ENCODE measurements at regions not wholly inside any gene's neighbourhood (a gene's known extent, or its start where the extent isn't known, plus 50 kb on each side); places are given as distances from the start of the nearest gene placed in this dataset.

DNA sequence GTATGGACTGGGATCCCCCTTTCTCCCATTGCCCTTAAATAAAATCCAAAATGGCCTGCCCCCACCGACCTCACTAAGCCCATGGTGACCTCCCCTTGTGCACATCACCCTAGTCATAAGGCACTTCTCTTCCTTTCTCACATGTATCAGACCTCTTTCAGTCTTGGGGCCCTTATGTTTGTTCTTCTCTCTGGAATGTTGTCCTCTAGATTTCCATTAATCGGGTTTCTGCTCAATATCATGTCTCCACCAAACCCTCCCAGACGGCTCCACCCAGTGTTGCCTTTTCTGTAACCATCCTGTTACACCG is 196.3 kb downstream of the ERCC6L2 start:
- TF ChIP-seq TAF1 (IDR thresholded peaks at IDR 0.05; ENCODE audit: low read depth) (no peak), RAD21 (IDR thresholded peaks at IDR 0.05; ENCODE audit: low read depth) (no peak), EP300 (IDR thresholded peaks at IDR 0.05; ENCODE audit: borderline replicate concordance) (no peak), EGR1 (IDR thresholded peaks at IDR 0.05) (no peak), YY1 (IDR thresholded peaks at IDR 0.05; ENCODE audit: low read depth) (no peak)

All from Ishikawa (cell line).